ENCODE measurements at regions not wholly inside any gene's neighbourhood (a gene's known extent, or its start where the extent isn't known, plus 50 kb on each side); places are given as distances from the start of the nearest gene placed in this dataset.

- no peak for TF ChIP-seq POLR2AphosphoS5 (IDR thresholded peaks at IDR 0.05; ENCODE audit: low read length)
- TF ChIP-seq RCOR1 (conservative IDR thresholded peaks at IDR 0.05; ENCODE audit: low read depth, low read length): no peak
- no peak for TF ChIP-seq ZNF24 (IDR thresholded peaks at IDR 0.05)
- no peak for TF ChIP-seq CBX5 (IDR thresholded peaks at IDR 0.05; ENCODE audit: low read depth)
- TF ChIP-seq, protein P1, sequence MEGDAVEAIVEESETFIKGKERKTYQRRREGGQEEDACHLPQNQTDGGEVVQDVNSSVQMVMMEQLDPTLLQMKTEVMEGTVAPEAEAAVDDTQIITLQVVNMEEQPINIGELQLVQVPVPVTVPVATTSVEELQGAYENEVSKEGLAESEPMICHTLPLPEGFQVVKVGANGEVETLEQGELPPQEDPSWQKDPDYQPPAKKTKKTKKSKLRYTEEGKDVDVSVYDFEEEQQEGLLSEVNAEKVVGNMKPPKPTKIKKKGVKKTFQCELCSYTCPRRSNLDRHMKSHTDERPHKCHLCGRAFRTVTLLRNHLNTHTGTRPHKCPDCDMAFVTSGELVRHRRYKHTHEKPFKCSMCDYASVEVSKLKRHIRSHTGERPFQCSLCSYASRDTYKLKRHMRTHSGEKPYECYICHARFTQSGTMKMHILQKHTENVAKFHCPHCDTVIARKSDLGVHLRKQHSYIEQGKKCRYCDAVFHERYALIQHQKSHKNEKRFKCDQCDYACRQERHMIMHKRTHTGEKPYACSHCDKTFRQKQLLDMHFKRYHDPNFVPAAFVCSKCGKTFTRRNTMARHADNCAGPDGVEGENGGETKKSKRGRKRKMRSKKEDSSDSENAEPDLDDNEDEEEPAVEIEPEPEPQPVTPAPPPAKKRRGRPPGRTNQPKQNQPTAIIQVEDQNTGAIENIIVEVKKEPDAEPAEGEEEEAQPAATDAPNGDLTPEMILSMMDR (IDR thresholded peaks at IDR 0.05 in 2 of 3, conservative IDR thresholded peaks at IDR 0.05 in 1 of 3; ENCODE audit: control insufficient read depth in 2 of 3, extremely low read depth in 1 of 3, insufficient read depth in 1 of 3, low read depth in 3 of 3, low read length in 3 of 3): no peak
- no peak for TF ChIP-seq EGR1 (IDR thresholded peaks at IDR 0.05; ENCODE audit: borderline replicate concordance in 1 of 2, low read depth in 2 of 2, low read length in 2 of 2)
- TF ChIP-seq MTA3 (IDR thresholded peaks at IDR 0.05; ENCODE audit: borderline replicate concordance, low read length): no peak
- TF ChIP-seq ZNF217 (IDR thresholded peaks at IDR 0.05): no peak
- no peak for TF ChIP-seq NBN (IDR thresholded peaks at IDR 0.05)
- TF ChIP-seq, protein P2, sequence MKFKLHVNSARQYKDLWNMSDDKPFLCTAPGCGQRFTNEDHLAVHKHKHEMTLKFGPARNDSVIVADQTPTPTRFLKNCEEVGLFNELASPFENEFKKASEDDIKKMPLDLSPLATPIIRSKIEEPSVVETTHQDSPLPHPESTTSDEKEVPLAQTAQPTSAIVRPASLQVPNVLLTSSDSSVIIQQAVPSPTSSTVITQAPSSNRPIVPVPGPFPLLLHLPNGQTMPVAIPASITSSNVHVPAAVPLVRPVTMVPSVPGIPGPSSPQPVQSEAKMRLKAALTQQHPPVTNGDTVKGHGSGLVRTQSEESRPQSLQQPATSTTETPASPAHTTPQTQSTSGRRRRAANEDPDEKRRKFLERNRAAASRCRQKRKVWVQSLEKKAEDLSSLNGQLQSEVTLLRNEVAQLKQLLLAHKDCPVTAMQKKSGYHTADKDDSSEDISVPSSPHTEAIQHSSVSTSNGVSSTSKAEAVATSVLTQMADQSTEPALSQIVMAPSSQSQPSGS (IDR thresholded peaks at IDR 0.05; ENCODE audit: low read length): no peak
- TF ChIP-seq EZH2 (IDR thresholded peaks at IDR 0.05; ENCODE audit: borderline replicate concordance, control insufficient read depth, low read depth, low read length): no peak
- no peak for TF ChIP-seq BACH1 (IDR thresholded peaks at IDR 0.05; ENCODE audit: borderline replicate concordance)
- TF ChIP-seq POLR2A (IDR thresholded peaks at IDR 0.05; ENCODE audit: low read depth, low read length): no peak
Observed at GRCh38 chrX:140167551-140167950, 202.2 kb upstream of the CXorf66 start.
